Fibroblast of the aortic adventitia (primary cell): ENCODE measurements at regions not wholly inside any gene's neighbourhood (a gene's known extent, or its start where the extent isn't known, plus 50 kb on each side); places are given as distances from the start of the nearest gene placed in this dataset.

ENCODE experiments used
- DNase-seq: peaks from one replicate; pipeline ENCODE4 v3.0.0-alpha.2; 2010; ENCODE audit warnings: low read depth
- H3K4me3 ChIP-seq: 2 replicates; pipeline ENCODE4 v1.5.1; 2011; ENCODE audit warnings: low read depth, mild to moderate bottlenecking, control low read depth, low read length, moderate library complexity
- CTCF ChIP-seq: IDR thresholded peaks from 2 replicates; pipeline ENCODE4 v1.5.1; 2011; ENCODE audit warnings: mild to moderate bottlenecking, low read length, control low read depth, inconsistent platforms; ENCODE audit not compliant: insufficient read depth

DNA sequence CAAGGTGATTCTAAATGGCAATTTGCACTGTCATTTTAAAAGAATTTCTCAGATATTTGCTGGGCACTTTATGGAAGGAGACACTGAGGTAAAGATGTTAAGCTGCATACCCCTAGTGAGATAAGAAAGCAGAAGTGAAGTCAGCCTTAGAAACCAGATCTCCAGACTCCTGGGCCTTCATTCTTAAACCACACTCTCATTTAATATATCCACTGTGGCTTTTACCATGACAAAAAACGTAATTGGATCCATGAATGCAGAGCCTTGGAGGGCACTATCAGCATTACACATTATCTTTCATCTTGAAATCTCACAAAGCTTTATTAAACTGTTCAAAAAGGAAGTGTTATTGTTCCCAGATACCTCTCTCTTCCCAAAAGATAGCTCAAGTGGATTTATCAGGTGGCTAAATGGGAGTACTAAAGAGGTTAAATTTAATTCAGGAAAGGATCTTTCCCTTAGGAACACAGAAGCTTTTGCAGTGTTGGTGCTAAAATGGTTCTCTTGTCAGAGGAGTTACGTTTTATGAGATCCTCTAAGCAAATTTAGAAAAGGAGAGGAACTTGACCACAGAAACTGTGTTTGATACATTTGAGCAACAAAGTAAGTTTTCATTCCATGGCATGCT lies 1060.4 kb downstream of the EFNB2 start:
- DNase-seq = no peak

DNA sequence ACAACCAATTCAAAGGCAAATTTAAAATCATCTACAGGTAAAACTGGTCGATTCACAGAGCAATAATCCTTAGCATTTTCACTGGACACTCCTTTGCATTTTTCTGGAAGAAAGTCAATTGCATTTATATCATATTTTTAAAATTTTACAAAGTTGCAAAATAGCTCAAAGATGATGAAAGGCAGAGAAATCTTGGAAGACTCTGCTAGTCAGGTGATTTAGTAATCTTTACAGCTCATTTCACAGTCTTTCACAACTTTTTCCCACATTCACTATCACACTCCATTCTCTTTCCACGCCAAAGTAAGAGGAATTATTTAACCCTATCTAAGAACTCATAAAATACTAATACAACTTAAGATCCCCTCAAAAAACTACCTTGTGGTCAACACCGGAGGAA lies 1063.8 kb downstream of the EFNB2 start:
- peak; percentile 40 for DNase-seq

More for the DNA sequence above, 1060.4 kb downstream of the EFNB2 start:
- no peak overlapping the region for H3K4me3 ChIP-seq
- no peak for TF ChIP-seq CTCF

DNA sequence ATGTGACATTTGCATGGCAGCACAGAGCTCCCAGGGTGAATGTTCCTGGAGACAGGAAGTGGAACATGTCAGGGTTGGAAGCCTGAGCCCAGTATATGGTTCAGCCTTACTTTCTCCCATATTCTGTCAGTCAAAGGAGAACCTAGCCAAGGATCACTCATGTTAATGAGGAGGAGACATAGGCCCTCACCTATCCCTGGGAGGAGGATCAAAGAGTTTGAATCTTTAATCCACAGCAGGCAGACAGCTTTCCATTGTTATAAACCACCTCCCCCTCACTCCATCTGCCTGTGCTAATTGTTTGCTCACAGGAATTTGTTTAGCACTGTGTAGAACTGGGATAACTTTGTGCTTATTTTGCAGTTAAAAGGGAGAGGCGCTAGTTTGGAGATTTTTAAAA lies 1069.1 kb downstream of the EFNB2 start:
- DNase-seq = no peak
- no peak for TF ChIP-seq CTCF
- H3K4me3 ChIP-seq = no peak overlapping the region

More for the DNA sequence above, 1063.8 kb downstream of the EFNB2 start:
- H3K4me3 ChIP-seq = no peak overlapping the region
- no peak for TF ChIP-seq CTCF

DNA sequence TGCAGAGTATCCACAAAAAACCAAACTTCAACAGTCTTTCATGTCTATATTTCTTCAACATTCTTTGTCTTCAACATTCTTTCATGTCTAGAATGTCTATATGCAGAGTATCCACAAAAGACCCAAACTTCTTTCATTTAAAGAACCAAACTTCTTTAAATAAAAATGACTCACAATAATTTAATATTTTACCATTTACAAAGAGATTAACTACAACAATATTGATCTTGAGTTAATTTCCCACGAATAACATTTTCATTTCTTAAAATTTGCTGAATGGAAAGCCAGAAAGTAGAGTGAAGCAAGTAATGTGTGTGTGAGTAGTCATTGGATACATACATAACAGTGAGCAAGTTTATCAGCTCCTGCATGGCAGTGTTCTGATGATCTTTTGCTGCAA lies 1069.7 kb downstream of the EFNB2 start, which contains the start of gene DAOA:
TSS of gene DAOA (plus strand) at position 301 of the 400 bp plus-strand sequence.
- DNase-seq = no peak
- no peak within 1 kb of the TSS for H3K4me3 ChIP-seq
- no peak for TF ChIP-seq CTCF

GRCh38 chr13:105465251-105465650 lies 1070.2 kb downstream of the EFNB2 start:
- H3K4me3 ChIP-seq = no peak overlapping the region
- no peak for DNase-seq
- no peak for TF ChIP-seq CTCF

DNA sequence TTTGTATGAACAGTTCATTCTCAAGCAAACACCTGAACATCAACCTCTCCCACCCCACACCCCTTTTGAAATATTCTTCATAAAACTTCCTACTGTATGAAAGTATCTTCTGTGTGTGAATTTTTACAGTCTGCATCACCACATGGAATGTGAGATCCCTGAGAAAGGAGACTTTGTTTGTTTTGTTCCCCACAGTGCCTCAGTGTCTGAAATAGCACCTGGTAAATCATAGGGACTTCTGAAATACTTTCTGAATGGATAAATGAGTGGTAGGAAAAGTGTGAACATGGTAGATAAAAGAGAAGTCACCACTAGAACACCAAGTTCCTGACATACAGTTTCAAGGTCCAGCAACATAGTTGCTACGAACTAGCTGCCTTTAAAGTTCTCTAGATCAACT lies 1071.2 kb downstream of the EFNB2 start:
- no peak overlapping the region for H3K4me3 ChIP-seq
- no peak for DNase-seq
- no peak for TF ChIP-seq CTCF

DNA sequence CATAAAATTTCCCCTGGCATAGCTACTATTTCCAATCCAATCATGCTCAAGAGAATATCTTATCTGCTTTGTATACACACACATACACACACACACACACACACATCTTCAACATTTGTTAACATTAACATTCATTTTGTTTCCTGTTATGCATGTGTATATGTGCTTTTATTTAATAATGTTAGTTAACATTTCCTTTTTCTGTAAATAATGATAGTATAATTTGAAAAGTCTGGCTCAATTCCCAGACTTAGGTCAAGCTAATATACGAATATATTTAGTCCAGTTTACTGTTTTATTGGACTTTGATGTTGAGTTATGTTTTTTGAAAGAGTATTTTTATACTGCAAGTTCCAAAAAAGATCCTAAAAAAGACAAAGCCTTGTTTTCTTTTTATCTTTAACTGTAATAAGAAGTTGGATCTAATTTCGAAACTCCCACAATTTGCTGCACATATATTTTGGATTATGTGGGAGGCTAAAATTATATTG lies 1072.4 kb downstream of the EFNB2 start:
- peak; percentile 1 for DNase-seq
- no peak overlapping the region for H3K4me3 ChIP-seq
- TF ChIP-seq CTCF = no peak
